Activated naive CD8-positive, alpha-beta T cell treated with anti-CD3 and anti-CD28 coated beads, Interleukin-2, amount 50 U/mL, for 24 hours (primary cell): ENCODE measurements at regions not wholly inside any gene's neighbourhood (a gene's known extent, or its start where the extent isn't known, plus 50 kb on each side); places are given as distances from the start of the nearest gene placed in this dataset.
"Not testable (repeated sequence)": the region's sequence is repeated elsewhere in the genome, so short reads cannot be mapped to it uniquely, and the experiment has no call there.

Source experiments
- ATAC-seq: fragments of 150-1000 bp; cut with Tn5 transposase; one replicate; pipeline ENCODE4 v1.10.0; 2021
- DNase-seq: peaks from one replicate; pipeline ENCODE4 v3.0.0; 2021
- H3K27ac Mint-ChIP-seq: one replicate; pipeline ENCODE4 v1.8.0; 2021; ENCODE audit warnings: mild to moderate bottlenecking, mixed read lengths
- H3K27me3 Mint-ChIP-seq: one replicate; pipeline ENCODE4 v1.8.0; 2021; ENCODE audit warnings: mixed read lengths
- H3K36me3 Mint-ChIP-seq: one replicate; pipeline ENCODE4 v1.8.0; 2021; ENCODE audit warnings: low read depth, mixed read lengths
- H3K4me1 Mint-ChIP-seq: one replicate; pipeline ENCODE4 v1.8.0; 2021; ENCODE audit warnings: mixed read lengths
- H3K4me3 Mint-ChIP-seq: one replicate; pipeline ENCODE4 v1.8.0; 2021; ENCODE audit warnings: mild to moderate bottlenecking, moderate library complexity, mixed read lengths
- H3K9me3 Mint-ChIP-seq: one replicate; pipeline ENCODE4 v1.8.0; 2021; ENCODE audit warnings: mixed read lengths

DNA sequence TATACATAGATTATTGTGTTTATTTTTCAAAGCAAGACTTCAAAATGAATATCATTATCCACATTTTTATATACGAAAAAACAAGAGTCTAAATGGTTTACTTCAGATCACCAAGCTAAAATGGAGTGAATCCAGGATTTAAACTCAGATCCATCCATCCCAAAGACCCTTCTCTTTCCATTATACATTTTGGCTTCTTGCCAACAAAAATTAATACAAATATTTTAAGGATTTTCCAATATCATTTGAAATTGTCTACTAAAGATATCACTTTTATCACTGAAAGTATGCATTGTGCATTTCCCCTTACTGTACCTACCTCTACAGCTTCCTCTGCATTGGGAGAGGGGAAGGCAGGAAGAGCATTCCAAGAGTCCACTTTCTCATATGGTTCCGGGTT lies 541.2 kb downstream of the RPS29 start:
- Mint-ChIP-seq H3K4me3 (no peak overlapping the region), H3K36me3 (no peaks in the 10 kb centered on the region), H3K9me3 (no peaks in the 10 kb centered on the region), H3K4me1 (no peaks in the 10 kb centered on the region), H3K27me3 (no peaks in the 10 kb centered on the region), H3K27ac (no peak overlapping the region)
- DNase-seq: no peak
- ATAC-seq: no peak

DNA sequence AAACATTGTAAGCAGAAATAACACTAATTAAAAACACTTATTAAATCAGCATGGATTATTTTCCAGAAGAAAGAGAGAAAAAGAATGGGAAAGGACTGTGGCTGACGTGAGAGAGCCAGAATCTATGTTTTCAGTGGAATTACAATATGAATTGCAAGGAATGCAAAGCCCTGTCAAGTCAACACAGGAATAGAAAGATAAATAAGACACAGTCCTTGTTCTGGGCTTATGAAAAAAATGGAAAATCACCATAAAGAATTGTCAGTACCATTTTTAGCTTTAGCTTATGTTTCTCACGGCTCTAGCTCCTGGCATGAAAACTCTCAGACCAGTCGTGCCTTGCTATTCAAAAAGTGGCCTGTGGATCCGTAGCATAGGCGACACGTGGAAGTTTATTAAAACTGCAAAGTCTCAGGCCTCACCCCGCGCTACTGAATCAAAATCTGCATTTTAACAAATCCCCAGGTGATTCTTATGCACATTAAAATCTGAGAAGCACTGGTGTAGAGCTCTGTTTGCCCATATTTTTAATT lies 549.1 kb downstream of the RPS29 start:
- Mint-ChIP-seq H3K27me3 (no peaks in the 10 kb centered on the region), H3K36me3 (no peaks in the 10 kb centered on the region), H3K4me3 (no peak overlapping the region), H3K4me1 (no peaks in the 10 kb centered on the region), H3K9me3 (no peaks in the 10 kb centered on the region), H3K27ac (no peak overlapping the region)
- DNase-seq (no peak), ATAC-seq (no peak)

DNA sequence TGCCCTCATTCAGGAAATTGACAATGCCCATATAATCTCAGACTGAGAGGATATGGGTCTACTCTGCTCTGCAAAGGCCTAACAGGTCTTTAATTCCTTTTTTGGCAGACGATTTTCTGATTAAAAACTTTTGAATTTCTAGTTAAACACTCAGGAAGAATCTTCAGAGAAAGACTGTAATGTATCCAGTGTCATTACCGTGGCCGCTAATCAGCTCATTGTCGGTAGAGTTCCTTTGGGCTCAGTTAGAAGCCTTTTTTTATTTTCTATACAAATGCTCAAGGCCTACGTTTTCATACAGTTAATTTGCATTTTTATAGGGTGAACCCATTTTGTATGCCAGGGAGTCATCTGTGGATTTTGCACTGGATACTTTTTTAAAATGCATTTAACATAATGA lies 549.9 kb downstream of the RPS29 start:
- H3K4me1 Mint-ChIP-seq: no peaks in the 10 kb centered on the region
- no peak for ATAC-seq
- no peak for DNase-seq
- H3K4me3 Mint-ChIP-seq: no peak overlapping the region
- H3K27ac Mint-ChIP-seq: no peak overlapping the region
- H3K36me3 Mint-ChIP-seq: no peaks in the 10 kb centered on the region
- no peaks in the 10 kb centered on the region for H3K9me3 Mint-ChIP-seq
- no peaks in the 10 kb centered on the region for H3K27me3 Mint-ChIP-seq

DNA sequence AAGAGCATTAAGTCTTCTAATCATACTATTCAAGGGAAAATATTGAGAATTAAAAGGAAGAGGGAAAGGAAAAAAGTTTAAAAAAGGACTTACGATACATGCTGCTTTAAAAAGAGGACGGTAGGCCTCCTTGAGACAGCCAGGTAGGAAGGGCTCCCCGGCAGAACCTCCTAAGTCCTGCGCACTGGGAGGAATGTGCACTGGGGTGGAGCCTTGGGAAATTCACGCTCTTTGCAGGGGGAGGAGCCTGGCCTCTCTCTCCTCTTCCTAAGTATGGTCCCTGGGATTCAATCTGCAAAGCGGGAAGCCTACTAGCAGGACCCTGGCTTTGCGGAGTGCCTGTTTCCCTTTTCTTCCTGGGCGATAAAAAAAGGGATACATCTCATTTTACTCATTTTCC lies 553.0 kb downstream of the RPS29 start:
- Mint-ChIP-seq H3K27ac (no peak overlapping the region), H3K9me3 (no peaks in the 10 kb centered on the region), H3K36me3 (no peaks in the 10 kb centered on the region), H3K4me3 (no peak overlapping the region), H3K4me1 (no peaks in the 10 kb centered on the region), H3K27me3 (no peaks in the 10 kb centered on the region)
- no peak for DNase-seq
- no peak for ATAC-seq

DNA sequence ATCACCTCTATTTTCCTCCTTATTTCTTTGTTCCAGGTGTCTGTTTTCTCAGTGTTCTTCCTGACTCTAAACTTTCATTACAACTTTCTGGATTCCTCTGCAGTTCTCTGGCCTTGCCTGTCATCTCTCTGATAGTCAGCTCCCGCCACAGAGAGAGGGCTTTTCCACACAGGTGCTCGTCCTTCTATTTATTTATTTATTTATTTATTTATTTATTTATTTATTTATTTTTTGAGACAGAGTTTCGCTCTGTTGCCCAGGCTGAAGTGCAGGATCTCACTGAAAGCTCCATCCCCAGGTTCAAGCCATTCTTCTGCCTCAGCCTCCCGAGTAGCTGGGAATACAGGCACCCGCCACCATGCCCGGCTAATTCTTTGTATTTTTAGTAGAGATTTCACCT lies 554.5 kb downstream of the RPS29 start:
- not testable (repeated sequence) for H3K27me3 Mint-ChIP-seq, H3K4me3 Mint-ChIP-seq, H3K9me3 Mint-ChIP-seq, H3K4me1 Mint-ChIP-seq, DNase-seq, ATAC-seq, H3K27ac Mint-ChIP-seq, H3K36me3 Mint-ChIP-seq

DNA sequence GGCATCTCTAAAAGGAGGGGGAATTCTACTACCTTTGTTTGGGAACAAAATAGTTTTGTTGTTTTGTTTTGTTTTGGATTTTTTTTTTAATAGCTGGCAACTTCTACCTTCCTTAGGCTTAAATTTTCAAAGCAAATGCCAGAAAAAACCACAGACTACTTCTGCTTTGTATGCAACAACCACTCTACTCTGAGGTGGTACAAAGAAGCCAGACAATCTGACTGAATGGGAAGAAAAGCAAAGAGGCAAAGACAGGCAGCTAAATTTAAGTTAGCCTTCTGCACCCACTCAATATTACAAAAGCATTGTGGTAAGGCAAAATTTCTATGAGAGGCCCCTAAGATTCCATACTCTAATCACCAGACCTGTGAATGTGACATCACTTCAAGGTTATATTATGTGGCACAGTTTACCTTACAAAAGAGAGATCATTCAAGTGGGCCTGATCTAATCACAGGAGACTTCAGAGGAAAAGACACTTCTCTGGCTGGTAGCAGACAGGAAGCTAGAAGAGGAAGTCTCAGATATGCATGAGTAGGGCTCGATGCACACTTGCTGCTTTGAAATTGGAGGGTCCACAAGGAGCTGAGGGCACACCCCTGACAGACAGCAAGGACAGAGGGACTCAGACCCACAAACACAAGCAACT lies 566.6 kb downstream of the RPS29 start:
- no peak overlapping the region for H3K27ac Mint-ChIP-seq
- H3K4me1 Mint-ChIP-seq: peaks cover 5% of the 10 kb centered on the region
- no peak overlapping the region for H3K4me3 Mint-ChIP-seq
- H3K36me3 Mint-ChIP-seq: no peaks in the 10 kb centered on the region
- DNase-seq (no peak), ATAC-seq (no peak)
- no peaks in the 10 kb centered on the region for H3K27me3 Mint-ChIP-seq
- H3K9me3 Mint-ChIP-seq: no peaks in the 10 kb centered on the region

DNA sequence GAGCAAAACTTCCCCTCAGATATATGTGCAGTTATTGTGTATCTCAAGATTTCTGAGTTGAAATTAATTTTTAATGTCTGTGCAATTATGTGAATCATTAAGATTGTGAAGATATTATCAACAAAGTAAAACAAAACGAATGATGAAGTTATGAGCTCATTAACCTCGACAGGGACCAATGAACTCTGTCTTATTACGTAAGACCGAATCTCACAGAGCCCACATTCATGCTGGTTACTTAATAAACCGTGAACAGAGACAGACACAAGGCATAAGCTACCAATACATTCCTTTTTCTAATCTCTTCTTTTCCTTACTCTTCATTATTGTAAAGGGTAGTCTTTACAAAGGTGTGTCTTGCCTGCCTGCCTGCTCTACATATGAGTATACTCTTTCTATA lies 568.7 kb downstream of the RPS29 start:
- no peaks in the 10 kb centered on the region for H3K9me3 Mint-ChIP-seq
- H3K4me1 Mint-ChIP-seq: peaks cover 5% of the 10 kb centered on the region
- H3K4me3 Mint-ChIP-seq: no peak overlapping the region
- ATAC-seq (no peak), DNase-seq (no peak)
- no peaks in the 10 kb centered on the region for H3K27me3 Mint-ChIP-seq
- H3K36me3 Mint-ChIP-seq: no peaks in the 10 kb centered on the region
- H3K27ac Mint-ChIP-seq: no peak overlapping the region

DNA sequence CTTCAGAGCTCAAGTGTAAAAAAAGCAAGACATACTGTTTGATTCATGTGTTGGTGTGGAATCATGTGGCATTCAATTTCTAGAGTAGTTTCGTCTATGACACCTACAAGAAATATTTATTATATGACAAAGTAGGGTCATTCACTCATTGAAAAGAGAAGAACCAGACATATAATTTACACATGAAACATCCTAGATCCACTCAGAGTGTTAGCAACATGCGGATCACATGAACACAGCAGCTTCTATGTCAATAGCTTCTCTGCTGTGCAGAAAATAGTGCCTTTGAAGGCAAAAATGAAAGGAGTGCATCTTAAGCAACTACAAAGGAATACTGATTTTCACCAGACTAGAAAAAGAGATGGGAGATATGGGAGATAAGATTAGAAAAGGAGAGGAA lies 569.8 kb downstream of the RPS29 start:
- Mint-ChIP-seq H3K4me3 (no peak overlapping the region), H3K27ac (no peak overlapping the region)

DNA sequence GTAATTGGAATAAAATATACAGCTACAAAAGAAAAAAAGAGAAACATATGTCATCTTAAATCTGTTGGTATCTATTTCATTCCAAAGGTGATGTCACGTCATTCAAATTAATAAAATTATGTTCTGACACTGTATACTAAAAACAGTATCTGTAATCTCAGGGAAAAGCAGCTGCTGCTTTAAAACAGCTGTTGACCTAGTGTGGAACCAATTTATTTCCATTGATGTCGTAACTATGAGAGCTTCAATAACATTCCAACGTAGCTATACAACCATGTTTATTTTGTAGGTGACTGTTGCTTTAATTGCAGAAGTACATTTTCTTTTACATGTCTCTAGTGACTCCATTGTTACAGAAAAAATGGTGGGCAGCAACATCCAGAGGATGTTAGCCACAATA lies 571.7 kb downstream of the RPS29 start:
- DNase-seq (no peak), ATAC-seq (no peak)
- H3K27me3 Mint-ChIP-seq: no peaks in the 10 kb centered on the region
- H3K4me3 Mint-ChIP-seq: no peak overlapping the region
- H3K36me3 Mint-ChIP-seq: no peaks in the 10 kb centered on the region
- no peaks in the 10 kb centered on the region for H3K9me3 Mint-ChIP-seq
- H3K27ac Mint-ChIP-seq: no peak overlapping the region
- peaks cover 3% of the 10 kb centered on the region for H3K4me1 Mint-ChIP-seq

More for the DNA sequence above, 569.8 kb downstream of the RPS29 start:
- no peak for ATAC-seq
- H3K36me3 Mint-ChIP-seq: no peaks in the 10 kb centered on the region
- H3K9me3 Mint-ChIP-seq: no peaks in the 10 kb centered on the region
- peaks cover 5% of the 10 kb centered on the region for H3K4me1 Mint-ChIP-seq
- DNase-seq: no peak
- no peaks in the 10 kb centered on the region for H3K27me3 Mint-ChIP-seq

DNA sequence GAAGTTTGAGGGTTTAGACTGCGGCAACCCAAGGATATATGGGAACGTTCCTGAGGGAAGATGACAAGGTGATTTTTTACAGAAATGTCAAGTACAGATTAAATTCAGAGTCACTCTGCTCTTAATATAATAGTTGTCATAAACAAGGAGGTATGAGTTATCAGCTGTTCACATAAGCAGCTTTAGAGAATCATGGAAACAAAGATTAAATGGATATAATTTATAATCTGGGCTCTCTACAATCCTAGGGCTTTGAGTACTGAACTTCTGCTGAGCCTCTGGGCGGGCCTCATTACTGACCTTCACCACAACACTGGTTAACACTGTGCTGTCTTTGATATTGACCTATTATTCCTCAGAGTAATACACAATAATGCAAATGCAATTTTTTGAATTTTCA lies 577.8 kb downstream of the RPS29 start:
- H3K4me3 Mint-ChIP-seq: no peak overlapping the region
- no peak for ATAC-seq
- H3K27me3 Mint-ChIP-seq: no peaks in the 10 kb centered on the region
- no peak overlapping the region for H3K27ac Mint-ChIP-seq
- DNase-seq: no peak
- no peaks in the 10 kb centered on the region for H3K9me3 Mint-ChIP-seq
- no peaks in the 10 kb centered on the region for H3K4me1 Mint-ChIP-seq
- no peaks in the 10 kb centered on the region for H3K36me3 Mint-ChIP-seq

DNA sequence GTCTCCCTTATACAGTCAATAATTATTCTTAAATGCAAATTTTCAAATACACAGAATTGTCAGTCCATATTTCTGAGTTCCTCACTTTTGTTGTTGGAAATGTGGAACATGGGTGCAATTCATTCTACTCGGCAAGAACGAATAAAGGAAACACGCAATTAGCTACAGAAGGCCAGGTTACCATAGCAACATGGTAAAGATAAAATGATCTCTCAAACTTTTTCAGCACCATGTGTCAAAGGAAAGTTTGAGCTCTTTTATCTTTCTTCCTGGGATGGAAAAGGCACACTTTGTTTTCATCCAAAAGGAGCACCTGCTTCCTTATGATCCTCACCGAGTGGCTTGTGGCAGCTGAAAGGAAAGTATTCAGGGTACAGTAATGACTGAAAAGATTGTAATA lies 595.0 kb downstream of the RPS29 start:
- no peaks in the 10 kb centered on the region for H3K4me1 Mint-ChIP-seq
- DNase-seq: no peak
- H3K9me3 Mint-ChIP-seq: no peaks in the 10 kb centered on the region
- no peaks in the 10 kb centered on the region for H3K36me3 Mint-ChIP-seq
- peaks cover 1% of the 10 kb centered on the region for H3K27me3 Mint-ChIP-seq
- ATAC-seq: no peak
- no peak overlapping the region for H3K4me3 Mint-ChIP-seq
- no peak overlapping the region for H3K27ac Mint-ChIP-seq

DNA sequence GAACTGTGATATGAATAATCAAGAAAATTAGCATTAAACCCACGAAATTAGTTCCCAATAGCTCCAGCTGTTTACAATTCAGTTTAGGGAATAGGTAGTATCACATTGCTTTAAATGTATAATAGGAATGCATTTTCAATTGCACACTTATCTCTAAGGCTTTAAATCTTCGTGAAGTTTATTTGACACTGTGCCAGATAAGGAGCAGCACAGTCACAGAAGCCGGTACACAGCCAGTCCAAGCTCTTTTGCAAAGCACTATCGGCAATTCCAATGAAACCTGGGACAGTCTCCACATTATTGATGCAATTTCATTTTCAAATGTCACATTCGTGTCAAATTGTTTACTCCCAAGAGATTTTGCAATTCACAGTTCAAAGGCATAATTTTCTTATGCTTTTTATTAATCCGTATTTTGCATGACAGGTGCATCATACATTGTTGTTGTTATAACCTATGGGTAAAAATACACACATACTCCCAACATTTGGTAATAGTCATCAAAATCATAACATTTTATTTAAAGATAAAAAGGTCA lies 602.8 kb downstream of the RPS29 start:
- no peak overlapping the region for H3K27ac Mint-ChIP-seq
- no peak overlapping the region for H3K4me3 Mint-ChIP-seq
- DNase-seq (no peak), ATAC-seq (no peak)
- H3K27me3 Mint-ChIP-seq: no peaks in the 10 kb centered on the region
- no peaks in the 10 kb centered on the region for H3K4me1 Mint-ChIP-seq
- H3K36me3 Mint-ChIP-seq: no peaks in the 10 kb centered on the region
- H3K9me3 Mint-ChIP-seq: no peaks in the 10 kb centered on the region

DNA sequence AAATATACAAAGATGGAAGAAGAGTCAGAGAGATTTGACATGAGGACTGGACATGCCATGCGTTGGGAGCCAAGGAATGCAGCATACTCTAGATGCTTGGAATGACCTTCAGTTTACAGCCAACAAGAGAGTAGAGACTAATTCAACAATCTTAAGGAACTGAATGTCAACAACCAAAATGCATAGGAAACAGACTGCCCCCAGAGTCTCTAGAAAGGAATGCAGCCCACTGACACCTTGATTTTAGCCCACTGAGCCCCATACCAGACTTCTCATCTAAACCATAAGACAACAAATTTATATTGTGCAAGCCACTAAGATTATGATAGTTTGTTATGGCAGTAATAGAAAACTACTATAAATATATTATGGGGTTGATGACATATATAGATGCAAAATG lies 611.2 kb downstream of the RPS29 start:
- Mint-ChIP-seq H3K36me3 (no peaks in the 10 kb centered on the region), H3K27ac (no peak overlapping the region), H3K9me3 (no peaks in the 10 kb centered on the region), H3K4me1 (no peaks in the 10 kb centered on the region), H3K4me3 (no peak overlapping the region), H3K27me3 (peaks cover 1% of the 10 kb centered on the region)
- ATAC-seq: no peak
- DNase-seq: no peak

DNA sequence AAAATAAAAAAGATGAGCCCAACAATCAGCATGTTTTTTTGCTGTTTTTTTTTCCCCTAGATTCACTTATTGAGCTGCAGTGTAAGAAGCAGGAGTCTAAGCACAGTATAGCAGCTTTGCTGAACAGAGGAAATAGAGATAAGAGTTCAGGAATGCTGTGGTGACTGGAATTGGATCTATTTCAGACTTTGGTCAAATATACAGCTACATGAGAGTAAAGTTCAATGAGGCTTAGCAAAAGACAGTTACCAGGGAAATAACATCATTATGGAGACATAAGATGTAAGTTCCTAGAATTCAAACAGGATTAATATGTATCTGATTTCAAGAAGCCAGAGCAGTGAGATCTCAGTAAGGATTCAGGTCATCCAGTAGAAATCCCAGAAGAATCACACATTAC lies 613.0 kb downstream of the RPS29 start:
- Mint-ChIP-seq H3K9me3 (no peaks in the 10 kb centered on the region), H3K4me3 (no peak overlapping the region), H3K36me3 (no peaks in the 10 kb centered on the region), H3K4me1 (no peaks in the 10 kb centered on the region), H3K27ac (no peak overlapping the region), H3K27me3 (peaks cover 1% of the 10 kb centered on the region)
- DNase-seq: no peak
- ATAC-seq: no peak

DNA sequence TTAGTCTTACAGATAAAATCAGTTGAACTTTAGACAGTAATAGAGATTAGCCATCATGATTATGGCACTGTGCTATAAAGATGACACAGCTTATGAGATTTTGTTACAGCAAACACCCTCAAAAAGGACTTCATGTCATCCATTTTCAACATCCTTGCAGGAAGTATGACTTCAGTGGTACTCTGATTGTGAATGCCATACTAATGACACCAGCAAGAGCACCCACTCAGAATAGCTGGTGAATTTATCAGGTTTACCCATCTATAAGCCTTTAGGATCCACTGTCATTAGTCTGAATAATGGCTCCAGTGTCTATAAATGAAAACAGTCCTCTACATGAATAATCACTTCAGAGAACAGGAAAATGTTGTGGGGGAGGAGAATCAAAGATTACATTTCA lies 615.2 kb downstream of the RPS29 start:
- Mint-ChIP-seq H3K9me3 (no peaks in the 10 kb centered on the region), H3K27ac (no peak overlapping the region), H3K36me3 (no peaks in the 10 kb centered on the region), H3K27me3 (peaks cover 1% of the 10 kb centered on the region), H3K4me3 (no peak overlapping the region), H3K4me1 (no peaks in the 10 kb centered on the region)
- ATAC-seq (no peak), DNase-seq (no peak)

DNA sequence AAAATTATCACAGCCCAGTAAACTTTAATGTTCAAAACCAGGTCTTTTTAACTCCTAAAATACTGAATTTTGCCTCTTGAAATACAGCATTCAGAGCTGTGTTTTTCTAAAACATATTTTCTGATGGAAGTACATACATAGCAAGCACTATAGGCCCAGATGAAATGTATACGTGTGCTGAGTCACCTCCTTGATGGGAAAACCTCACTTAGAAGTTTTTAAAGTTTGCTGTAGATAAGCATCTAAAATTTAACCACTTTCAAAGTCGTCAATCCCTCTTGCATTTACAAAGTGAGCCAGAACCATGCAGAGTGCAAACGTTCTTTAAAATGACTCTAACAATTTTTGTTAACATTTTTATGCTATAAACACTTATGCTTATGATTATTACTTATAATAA lies 618.8 kb downstream of the RPS29 start:
- H3K9me3 Mint-ChIP-seq: no peaks in the 10 kb centered on the region

More for the DNA sequence above, 618.8 kb downstream of the RPS29 start:
- no peaks in the 10 kb centered on the region for H3K27me3 Mint-ChIP-seq
- no peak overlapping the region for H3K27ac Mint-ChIP-seq
- H3K4me3 Mint-ChIP-seq: no peak overlapping the region
- ATAC-seq (no peak), DNase-seq (no peak)
- H3K36me3 Mint-ChIP-seq: no peaks in the 10 kb centered on the region
- no peaks in the 10 kb centered on the region for H3K4me1 Mint-ChIP-seq
